NT2/D1 (cell line): ENCODE measurements at regions not wholly inside any gene's neighbourhood (a gene's known extent, or its start where the extent isn't known, plus 50 kb on each side); places are given as distances from the start of the nearest gene placed in this dataset.

Experiments
- DNase-seq: peaks from one replicate; pipeline ENCODE4 v3.0.0-alpha.2; 2011; ENCODE audit warnings: low read depth, low spot score
- H3K27me3 ChIP-seq: 2 replicates; pipeline ENCODE4 v1.6.0; 2011; ENCODE audit warnings: mild to moderate bottlenecking; ENCODE audit not compliant: insufficient read length, insufficient read depth
- H3K36me3 ChIP-seq: 2 replicates; pipeline ENCODE4 v1.6.1; 2011; ENCODE audit warnings: mild to moderate bottlenecking, low read length, mixed read lengths; ENCODE audit not compliant: insufficient read depth, insufficient read length
- H3K4me1 ChIP-seq: 2 replicates; pipeline ENCODE4 v1.5.1; 2011; ENCODE audit not compliant: insufficient read depth, insufficient read length
- H3K4me3 ChIP-seq: 2 replicates; pipeline ENCODE4 v1.5.1; 2011; ENCODE audit warnings: low read depth; ENCODE audit not compliant: insufficient read length
- H3K9ac ChIP-seq: 2 replicates; pipeline ENCODE4 v1.6.0; 2011; ENCODE audit warnings: low read depth; ENCODE audit not compliant: insufficient read length
- H3K9me3 ChIP-seq: 2 replicates; pipeline ENCODE4 v1.5.1; 2011; ENCODE audit warnings: mild to moderate bottlenecking, low read length; ENCODE audit not compliant: insufficient read depth
- SUZ12 ChIP-seq: IDR thresholded peaks from 2 replicates; pipeline ENCODE4 v1.6.1; 2011; ENCODE audit not compliant: insufficient read length, insufficient read depth; ENCODE audit errors: extremely low read depth
- YY1 ChIP-seq: IDR thresholded peaks from 2 replicates; pipeline ENCODE4 v1.6.1; 2011; ENCODE audit not compliant: insufficient read length, insufficient read depth
- ZNF274 ChIP-seq: IDR thresholded peaks from 2 replicates; pipeline ENCODE4 v1.6.1; 2011; ENCODE audit warnings: mild to moderate bottlenecking, low read depth, low read length

- H3K9ac ChIP-seq: no peak overlapping the region
- no peak for DNase-seq
- H3K9me3 ChIP-seq: no peaks in the 10 kb centered on the region
- no peaks in the 10 kb centered on the region for H3K4me1 ChIP-seq
- no peaks in the 10 kb centered on the region for H3K27me3 ChIP-seq
- no peaks in the 10 kb centered on the region for H3K36me3 ChIP-seq
- no peak for TF ChIP-seq YY1
- no peak for TF ChIP-seq SUZ12
- TF ChIP-seq ZNF274: no peak
- H3K4me3 ChIP-seq: no peak overlapping the region
Measured at GRCh38 chr2:211162911-211163310, 606.5 kb downstream of the CPS1 start.

- Histone ChIP-seq H3K4me1 (no peaks in the 10 kb centered on the region), H3K4me3 (no peak overlapping the region), H3K36me3 (no peaks in the 10 kb centered on the region), H3K9ac (no peak overlapping the region), H3K9me3 (no peaks in the 10 kb centered on the region), H3K27me3 (no peaks in the 10 kb centered on the region)
- no peak for TF ChIP-seq SUZ12
- DNase-seq: no peak
Measured at GRCh38 chr2:211170843-211171242, 614.4 kb downstream of the CPS1 start.

GRCh38 chr2:211174021-211174420, 617.6 kb downstream of the CPS1 start:
- Histone ChIP-seq H3K9ac (no peak overlapping the region), H3K4me3 (no peak overlapping the region), H3K4me1 (no peaks in the 10 kb centered on the region), H3K9me3 (no peaks in the 10 kb centered on the region), H3K27me3 (no peaks in the 10 kb centered on the region), H3K36me3 (no peaks in the 10 kb centered on the region)
- TF ChIP-seq ZNF274 (no peak), YY1 (no peak), SUZ12 (no peak)
- no peak for DNase-seq

GRCh38 chr2:211174631-211175030, 618.2 kb downstream of the CPS1 start:
- H3K9ac ChIP-seq: no peak overlapping the region
- no peaks in the 10 kb centered on the region for H3K4me1 ChIP-seq
- no peak overlapping the region for H3K4me3 ChIP-seq
- no peaks in the 10 kb centered on the region for H3K36me3 ChIP-seq
- DNase-seq: no peak
- TF ChIP-seq YY1: no peak
- no peak for TF ChIP-seq SUZ12
- TF ChIP-seq ZNF274: no peak
- no peaks in the 10 kb centered on the region for H3K9me3 ChIP-seq
- no peaks in the 10 kb centered on the region for H3K27me3 ChIP-seq

- H3K4me3 ChIP-seq: no peak overlapping the region
- H3K27me3 ChIP-seq: no peaks in the 10 kb centered on the region
- H3K9ac ChIP-seq: no peak overlapping the region
- no peaks in the 10 kb centered on the region for H3K4me1 ChIP-seq
- no peaks in the 10 kb centered on the region for H3K36me3 ChIP-seq
- no peak for TF ChIP-seq ZNF274
- no peak for TF ChIP-seq YY1
- TF ChIP-seq SUZ12: no peak
- DNase-seq: no peak
- no peaks in the 10 kb centered on the region for H3K9me3 ChIP-seq
Measured at GRCh38 chr2:211175956-211176355, 619.6 kb downstream of the CPS1 start.

GRCh38 chr2:211176514-211177141, 620.2 kb downstream of the CPS1 start:
- no peak for DNase-seq
- TF ChIP-seq ZNF274: no peak
- no peak for TF ChIP-seq YY1
- no peak for TF ChIP-seq SUZ12
- H3K4me1 ChIP-seq: no peaks in the 10 kb centered on the region
- no peak overlapping the region for H3K9ac ChIP-seq
- no peaks in the 10 kb centered on the region for H3K27me3 ChIP-seq
- H3K36me3 ChIP-seq: no peaks in the 10 kb centered on the region
- no peaks in the 10 kb centered on the region for H3K9me3 ChIP-seq
- no peak overlapping the region for H3K4me3 ChIP-seq

GRCh38 chr2:211181626-211182025, 625.2 kb downstream of the CPS1 start:
- Histone ChIP-seq H3K9ac (no peak overlapping the region), H3K4me1 (no peaks in the 10 kb centered on the region), H3K9me3 (no peaks in the 10 kb centered on the region), H3K27me3 (no peaks in the 10 kb centered on the region), H3K36me3 (no peaks in the 10 kb centered on the region), H3K4me3 (no peak overlapping the region)
- TF ChIP-seq ZNF274 (no peak), YY1 (no peak), SUZ12 (no peak)
- no peak for DNase-seq

GRCh38 chr2:211187602-211188001, 631.2 kb downstream of the CPS1 start:
- no peaks in the 10 kb centered on the region for H3K36me3 ChIP-seq
- no peaks in the 10 kb centered on the region for H3K27me3 ChIP-seq
- no peak overlapping the region for H3K9ac ChIP-seq
- H3K4me1 ChIP-seq: no peaks in the 10 kb centered on the region
- no peaks in the 10 kb centered on the region for H3K9me3 ChIP-seq
- no peak overlapping the region for H3K4me3 ChIP-seq
- DNase-seq: no peak
- TF ChIP-seq SUZ12: no peak
- TF ChIP-seq ZNF274: no peak
- no peak for TF ChIP-seq YY1
